MM.1S (cell line): ENCODE measurements at regions not wholly inside any gene's neighbourhood (a gene's known extent, or its start where the extent isn't known, plus 50 kb on each side); places are given as distances from the start of the nearest gene placed in this dataset.

Source experiments
- DNase-seq: peaks from one replicate; pipeline ENCODE4 v3.0.0-alpha.2; 2015
- H2AFZ ChIP-seq: fragments of 300-600 bp; sonication (generic); 2 replicates; pipeline ENCODE4 v1.6.0; 2016; ENCODE audit warnings: antibody characterized with exemption, low read length
- H3F3A ChIP-seq: fragments of 300-600 bp; sonication (generic); 2 replicates; pipeline ENCODE4 v1.6.1; 2016; ENCODE audit warnings: mild to moderate bottlenecking, antibody characterized with exemption, low read length, moderate library complexity, mixed read lengths; ENCODE audit not compliant: insufficient read depth
- H3K27ac ChIP-seq: fragments of 300-600 bp; sonication (generic); 2 replicates; pipeline ENCODE4 v1.5.1; 2016; ENCODE audit warnings: mild to moderate bottlenecking, low read length
- H3K27me3 ChIP-seq: fragments of 300-600 bp; sonication (generic); replicated peaks from 2 replicates; pipeline ENCODE4 v1.6.0; 2016; ENCODE audit warnings: low read length; ENCODE audit not compliant: insufficient read depth
- H3K36me3 ChIP-seq: fragments of 300-600 bp; sonication (generic); replicated peaks from 2 replicates; pipeline ENCODE4 v1.6.1; 2016; ENCODE audit warnings: mild to moderate bottlenecking, low read length, mixed read lengths; ENCODE audit not compliant: insufficient read depth
- H3K4me1 ChIP-seq: fragments of 300-600 bp; sonication (generic); 2 replicates; pipeline ENCODE4 v1.6.1; 2016; ENCODE audit warnings: low read length, mixed read lengths
- H3K4me2 ChIP-seq: fragments of 300-600 bp; sonication (generic); 2 replicates; pipeline ENCODE4 v1.6.0; 2016; ENCODE audit warnings: low read depth, low read length
- H3K4me3 ChIP-seq: fragments of 300-600 bp; sonication (generic); 2 replicates; pipeline ENCODE4 v1.5.1; 2016; ENCODE audit warnings: low read length, mixed read lengths
- H3K79me2 ChIP-seq: fragments of 300-600 bp; sonication (generic); 2 replicates; pipeline ENCODE4 v1.6.1; 2016; ENCODE audit warnings: mixed run types, low read length, mixed read lengths
- H3K9ac ChIP-seq: fragments of 300-600 bp; sonication (generic); 2 replicates; pipeline ENCODE4 v1.6.1; 2016; ENCODE audit warnings: low read length, mixed read lengths
- H3K9me2 ChIP-seq: fragments of 300-600 bp; sonication (generic); replicated peaks from 2 replicates; pipeline ENCODE4 v1.6.1; 2016; ENCODE audit warnings: mild to moderate bottlenecking, low read length, mixed read lengths; ENCODE audit not compliant: insufficient read depth
- H3K9me3 ChIP-seq: fragments of 300-600 bp; sonication (generic); replicated peaks from 2 replicates; pipeline ENCODE4 v1.6.1; 2016; ENCODE audit warnings: mild to moderate bottlenecking, low read length, mixed read lengths; ENCODE audit not compliant: insufficient read depth
- H4K20me1 ChIP-seq: fragments of 300-600 bp; sonication (generic); 2 replicates; pipeline ENCODE4 v1.6.1; 2016; ENCODE audit warnings: mild to moderate bottlenecking, low read length, moderate library complexity, mixed read lengths; ENCODE audit not compliant: insufficient read depth
- EZH2 ChIP-seq: fragments of 300-600 bp; sonication (generic); optimal IDR thresholded peaks from 2 replicates; pipeline ENCODE3; 2017; ENCODE audit warnings: low read depth, mild to moderate bottlenecking, antibody characterized with exemption, low read length, mixed read lengths
- EZH2phosphoT487 ChIP-seq: fragments of 300-600 bp; sonication (generic); IDR thresholded peaks from 2 replicates; pipeline ENCODE4 v1.6.1; 2018; ENCODE audit warnings: antibody characterized with exemption, low read length
- TF ChIP-seq, protein P1 (sequence below): fragments of 300-600 bp; sonication (generic); IDR thresholded peaks from 2 replicates; pipeline ENCODE4 v1.5.1; 2016; ENCODE audit warnings: antibody characterized with exemption, low read length, mixed read lengths

DNA sequence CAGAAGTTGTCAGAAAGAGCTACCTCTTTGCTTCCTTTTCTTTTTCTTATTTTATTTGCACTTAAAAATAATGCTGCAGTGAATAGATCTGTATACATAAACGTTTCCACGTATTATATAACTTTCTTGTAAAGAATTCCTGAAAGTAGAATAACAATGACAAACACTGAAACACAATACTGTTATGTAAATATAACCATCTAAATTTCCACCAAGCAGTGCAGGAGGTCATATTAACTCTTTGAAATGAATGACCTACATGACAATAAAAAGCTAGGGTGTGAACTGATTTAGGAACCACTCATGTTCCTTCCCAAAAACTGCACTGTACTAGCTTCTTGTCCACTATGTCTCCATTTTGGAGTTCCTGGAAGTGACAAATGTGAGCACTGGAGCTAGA lies 85.8 kb downstream of the COX18 start:
- no peak for DNase-seq
- peaks cover 6% of the 10 kb centered on the region for H3K4me1 ChIP-seq
- no peak overlapping the region for H2AFZ ChIP-seq
- H4K20me1 ChIP-seq = no peaks in the 10 kb centered on the region
- TF ChIP-seq, protein P1, sequence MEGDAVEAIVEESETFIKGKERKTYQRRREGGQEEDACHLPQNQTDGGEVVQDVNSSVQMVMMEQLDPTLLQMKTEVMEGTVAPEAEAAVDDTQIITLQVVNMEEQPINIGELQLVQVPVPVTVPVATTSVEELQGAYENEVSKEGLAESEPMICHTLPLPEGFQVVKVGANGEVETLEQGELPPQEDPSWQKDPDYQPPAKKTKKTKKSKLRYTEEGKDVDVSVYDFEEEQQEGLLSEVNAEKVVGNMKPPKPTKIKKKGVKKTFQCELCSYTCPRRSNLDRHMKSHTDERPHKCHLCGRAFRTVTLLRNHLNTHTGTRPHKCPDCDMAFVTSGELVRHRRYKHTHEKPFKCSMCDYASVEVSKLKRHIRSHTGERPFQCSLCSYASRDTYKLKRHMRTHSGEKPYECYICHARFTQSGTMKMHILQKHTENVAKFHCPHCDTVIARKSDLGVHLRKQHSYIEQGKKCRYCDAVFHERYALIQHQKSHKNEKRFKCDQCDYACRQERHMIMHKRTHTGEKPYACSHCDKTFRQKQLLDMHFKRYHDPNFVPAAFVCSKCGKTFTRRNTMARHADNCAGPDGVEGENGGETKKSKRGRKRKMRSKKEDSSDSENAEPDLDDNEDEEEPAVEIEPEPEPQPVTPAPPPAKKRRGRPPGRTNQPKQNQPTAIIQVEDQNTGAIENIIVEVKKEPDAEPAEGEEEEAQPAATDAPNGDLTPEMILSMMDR = no peak
- TF ChIP-seq EZH2phosphoT487 (no peak), EZH2 (no peak)
- no peak overlapping the region for H3K4me3 ChIP-seq
- no peaks in the 10 kb centered on the region for H3K27me3 ChIP-seq
- no peaks in the 10 kb centered on the region for H3K36me3 ChIP-seq
- H3K27ac ChIP-seq = no peak overlapping the region
- no peak overlapping the region for H3K9ac ChIP-seq
- no peaks in the 10 kb centered on the region for H3K79me2 ChIP-seq
- no peaks in the 10 kb centered on the region for H3K9me2 ChIP-seq
- H3K9me3 ChIP-seq = no peaks in the 10 kb centered on the region
- no peak overlapping the region for H3K4me2 ChIP-seq
- no peaks in the 10 kb centered on the region for H3F3A ChIP-seq

DNA sequence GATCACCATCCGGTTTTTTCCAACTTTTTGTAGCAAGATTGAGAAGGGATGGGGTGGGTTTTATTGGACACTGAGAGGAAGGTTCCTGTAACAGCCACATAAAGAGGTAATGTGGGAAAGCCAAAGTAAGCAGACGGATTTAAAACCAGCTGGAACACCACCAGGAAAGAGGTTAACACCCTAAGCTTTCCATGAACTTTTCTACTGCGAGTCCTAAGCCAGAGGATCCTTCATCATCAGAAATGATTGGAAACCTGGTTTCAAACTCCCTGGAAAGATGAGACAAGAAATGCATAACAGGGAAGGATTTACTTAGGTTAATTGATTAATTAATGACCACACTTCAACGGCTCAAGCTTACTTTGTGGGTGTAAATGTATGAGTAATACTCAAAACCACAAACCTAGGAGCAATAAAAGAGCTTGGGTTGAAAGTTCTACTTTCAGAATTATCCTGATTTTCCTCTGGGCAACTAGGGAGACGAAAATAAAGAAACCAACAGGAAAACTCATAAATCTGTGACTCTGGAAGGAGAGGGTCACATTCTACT lies 91.5 kb downstream of the COX18 start:
- H3K79me2 ChIP-seq = no peaks in the 10 kb centered on the region
- H2AFZ ChIP-seq = no peak overlapping the region
- H3K9ac ChIP-seq = no peak overlapping the region
- H3K9me3 ChIP-seq = no peaks in the 10 kb centered on the region
- H3K4me2 ChIP-seq = no peak overlapping the region
- H3K27ac ChIP-seq = no peak overlapping the region
- no peaks in the 10 kb centered on the region for H4K20me1 ChIP-seq
- no peaks in the 10 kb centered on the region for H3K9me2 ChIP-seq
- TF ChIP-seq EZH2phosphoT487 = no peak
- TF ChIP-seq, protein P1 = no peak
- TF ChIP-seq EZH2 = no peak
- no peaks in the 10 kb centered on the region for H3K27me3 ChIP-seq
- H3F3A ChIP-seq = no peaks in the 10 kb centered on the region
- no peaks in the 10 kb centered on the region for H3K36me3 ChIP-seq
- no peak for DNase-seq
- H3K4me3 ChIP-seq = no peak overlapping the region
- no peaks in the 10 kb centered on the region for H3K4me1 ChIP-seq

DNA sequence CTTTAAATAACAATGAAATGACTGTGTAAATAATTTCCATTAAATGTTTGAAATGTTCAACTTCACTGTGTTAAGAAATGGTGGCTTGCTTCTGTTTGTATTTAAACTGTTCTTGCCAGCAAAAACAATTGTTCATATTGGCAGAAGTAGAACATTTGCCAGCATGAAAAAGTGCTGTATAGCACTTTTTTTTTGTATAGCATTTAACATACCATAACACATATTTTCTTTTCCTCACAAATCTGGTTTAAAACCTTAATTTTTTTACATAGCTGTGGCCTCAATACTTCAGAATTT lies 94.1 kb downstream of the COX18 start:
- no peaks in the 10 kb centered on the region for H3K27me3 ChIP-seq
- H3K9me3 ChIP-seq = no peaks in the 10 kb centered on the region
- H3K9ac ChIP-seq = no peak overlapping the region
- H2AFZ ChIP-seq = no peak overlapping the region
- H3K4me3 ChIP-seq = no peak overlapping the region
- H3K27ac ChIP-seq = no peak overlapping the region
- no peaks in the 10 kb centered on the region for H3K9me2 ChIP-seq
- no peak overlapping the region for H3K4me2 ChIP-seq
- no peaks in the 10 kb centered on the region for H4K20me1 ChIP-seq
- H3K4me1 ChIP-seq = no peaks in the 10 kb centered on the region
- H3K79me2 ChIP-seq = no peaks in the 10 kb centered on the region
- no peaks in the 10 kb centered on the region for H3F3A ChIP-seq
- no peaks in the 10 kb centered on the region for H3K36me3 ChIP-seq
- DNase-seq = no peak
- TF ChIP-seq, protein P1 = no peak
- no peak for TF ChIP-seq EZH2phosphoT487
- TF ChIP-seq EZH2 = no peak
